NCI-H748 (cell line): ENCODE measurements at regions not wholly inside any gene's neighbourhood (a gene's known extent, or its start where the extent isn't known, plus 50 kb on each side); places are given as distances from the start of the nearest gene placed in this dataset.
A peak's percentile ranks its signal among the peaks of the same experiment; 100 is the strongest.
"Not testable (repeated sequence)": the region's sequence is repeated elsewhere in the genome, so short reads cannot be mapped to it uniquely, and the experiment has no call there.

Source experiments
- DNase-seq: peaks from one replicate; lab custom pipeline; 2025; ENCODE audit not compliant: unreplicated experiment; lab: John Stamatoyannopoulos, UW

GRCh38 chr2:51304311-51304710 is 272.4 kb upstream of the NRXN1 start:
- DNase-seq = no peak

- DNase-seq = no peak
Observed at GRCh38 chr2:51301381-51301780, 269.4 kb upstream of the NRXN1 start.

GRCh38 chr2:51299370-51299769 is 267.4 kb upstream of the NRXN1 start:
- no peak for DNase-seq

- DNase-seq = no peak
Observed at GRCh38 chr2:51297488-51297887, 265.6 kb upstream of the NRXN1 start.

DNA sequence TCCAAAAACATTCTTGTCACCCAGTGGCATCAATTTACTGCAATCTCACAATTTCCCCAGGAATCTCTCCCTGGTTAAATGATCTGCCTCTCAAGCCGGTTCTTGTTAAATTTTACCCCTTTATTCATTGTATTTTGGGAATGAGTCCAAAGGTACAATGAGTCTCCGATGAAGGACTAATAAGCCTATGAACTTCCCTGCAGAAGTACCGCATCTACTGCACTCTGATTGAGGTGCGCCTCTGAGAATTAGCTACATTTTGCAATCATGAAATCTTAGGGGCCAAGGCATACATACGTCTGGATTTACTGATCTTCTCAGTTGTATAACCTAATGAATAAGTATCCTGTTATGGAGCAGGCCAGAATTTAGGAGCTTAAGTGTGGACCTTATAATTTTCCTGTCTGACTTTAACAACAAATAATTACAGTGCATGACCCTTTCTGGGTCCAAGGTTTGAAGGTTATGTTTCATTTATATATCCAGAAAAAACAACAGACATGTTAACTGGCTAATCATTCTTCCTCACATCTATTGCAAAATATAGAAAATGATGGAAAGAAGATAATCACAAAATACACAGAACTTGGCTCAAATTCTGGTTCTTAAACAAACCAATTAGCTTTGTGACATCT is 261.8 kb upstream of the NRXN1 start:
- DNase-seq = no peak

DNA sequence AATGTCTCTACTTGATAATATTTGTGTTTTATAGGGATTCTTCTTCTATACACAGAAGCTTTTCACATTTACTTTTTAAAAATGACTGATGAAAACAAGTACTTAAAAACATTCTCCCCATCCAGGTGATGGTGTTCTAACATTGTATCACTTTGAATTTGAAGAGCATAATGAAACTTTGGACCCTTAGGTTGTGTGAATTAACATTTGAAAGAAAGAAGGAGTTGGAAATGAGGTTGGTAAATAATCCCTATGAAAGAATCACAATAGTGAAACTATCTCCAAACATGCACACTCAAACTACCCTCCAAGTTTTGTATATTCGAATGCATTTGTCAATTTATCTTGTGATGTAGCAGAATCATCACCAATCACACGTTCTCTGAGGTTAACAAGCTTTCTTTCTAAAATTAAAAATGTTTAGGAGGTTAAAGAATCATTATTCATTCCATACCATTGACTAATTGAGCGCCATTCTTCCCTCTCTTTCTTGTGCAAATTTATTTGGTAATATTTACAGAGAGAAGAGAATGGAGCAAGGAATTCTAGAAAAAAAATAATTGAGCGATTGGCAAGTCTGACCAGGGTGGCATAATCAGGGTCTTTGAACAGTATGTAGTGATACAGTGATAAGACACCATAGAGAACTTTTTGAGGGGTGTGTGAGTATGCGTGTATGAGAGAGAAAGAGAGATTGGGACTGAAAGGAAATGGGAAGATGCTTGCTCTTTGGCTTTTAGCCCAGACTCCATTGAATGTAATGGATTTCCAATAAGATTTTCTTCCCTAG is 260.0 kb upstream of the NRXN1 start:
- no peak for DNase-seq

- DNase-seq = no peak
Observed at GRCh38 chr2:51290725-51291124, 258.8 kb upstream of the NRXN1 start.

DNA sequence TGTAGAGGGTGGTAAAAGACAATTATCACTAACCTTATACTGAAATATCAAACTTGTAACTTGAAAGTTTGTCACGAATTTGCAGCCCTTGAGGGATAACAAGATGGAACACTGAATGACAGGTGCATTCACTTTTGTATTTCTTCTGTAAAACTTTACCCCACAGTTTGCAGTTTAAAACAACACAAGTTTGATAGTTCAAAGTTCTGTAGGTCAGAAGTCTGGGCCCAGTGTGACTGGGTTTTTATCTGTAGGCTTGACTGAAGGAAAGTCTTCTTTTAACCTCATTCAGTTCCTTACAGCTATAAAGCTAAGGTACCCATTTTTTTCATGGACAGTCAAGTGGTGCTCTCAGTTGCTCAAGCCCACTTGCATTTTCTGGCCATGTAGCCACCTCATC is 257.1 kb upstream of the NRXN1 start:
- DNase-seq = no peak

DNA sequence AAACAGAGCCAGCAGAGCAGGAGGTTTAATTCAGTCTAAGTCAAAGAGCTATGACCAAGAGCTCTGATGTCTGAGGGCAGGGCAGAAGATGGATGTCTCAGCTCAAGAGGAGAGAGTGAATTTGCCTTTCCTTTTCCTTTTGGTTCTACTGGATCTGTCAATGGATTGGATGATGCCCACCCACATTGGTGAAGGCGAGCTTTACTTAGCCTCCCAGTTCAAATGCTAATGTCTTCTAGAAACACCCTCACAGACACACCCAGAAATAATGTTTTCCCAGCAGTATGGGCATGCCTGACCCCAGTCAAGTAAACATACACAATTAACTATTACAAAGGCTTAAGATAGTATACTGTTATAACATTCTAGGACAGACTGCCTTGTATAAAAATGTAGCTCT is 236.3 kb upstream of the NRXN1 start:
- DNase-seq = no peak

- DNase-seq = no peak
Observed at GRCh38 chr2:51265539-51265938, 233.6 kb upstream of the NRXN1 start.

DNA sequence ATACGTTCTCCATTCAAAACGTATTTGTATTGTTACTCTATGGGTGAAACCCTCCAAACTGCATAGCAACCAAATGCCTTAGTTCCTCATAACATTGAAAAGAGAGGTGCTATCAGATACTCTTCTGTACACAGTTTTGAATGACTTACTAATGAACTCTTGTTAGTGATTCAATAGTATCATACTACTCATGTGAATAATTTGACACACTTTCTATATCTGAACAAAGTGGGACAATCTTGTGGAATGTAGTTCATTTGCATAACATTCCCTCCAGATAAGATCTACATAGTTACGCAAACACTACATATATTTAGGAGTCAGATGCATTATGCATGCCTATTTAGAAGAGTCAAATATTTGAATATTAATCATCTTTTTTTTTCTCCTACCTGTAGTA is 232.0 kb upstream of the NRXN1 start:
- peak; percentile 93 for DNase-seq

DNA sequence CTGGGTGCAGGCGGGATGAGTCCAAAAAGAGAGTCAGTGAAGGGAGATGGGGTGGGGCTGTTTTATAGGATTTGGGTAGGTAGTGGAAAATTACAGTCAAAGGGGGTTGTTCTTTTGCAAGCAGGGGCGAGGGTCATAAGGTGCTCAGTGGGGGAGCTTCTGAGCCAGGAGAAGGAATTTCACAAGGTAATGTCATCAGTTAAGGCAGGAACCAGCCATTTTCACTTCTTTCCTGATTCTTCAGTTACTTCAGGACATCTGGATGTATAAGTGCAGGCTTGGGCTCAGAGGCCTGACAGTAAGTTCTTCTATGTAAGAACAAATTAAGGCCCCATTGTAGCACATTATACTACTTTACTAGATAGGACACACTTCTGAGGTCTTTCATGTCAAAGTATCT is 231.2 kb upstream of the NRXN1 start:
- not testable (repeated sequence) for DNase-seq

GRCh38 chr2:51258301-51258700 is 226.4 kb upstream of the NRXN1 start:
- DNase-seq = no peak

- DNase-seq = no peak
Observed at GRCh38 chr2:51256736-51257135, 224.8 kb upstream of the NRXN1 start.

DNA sequence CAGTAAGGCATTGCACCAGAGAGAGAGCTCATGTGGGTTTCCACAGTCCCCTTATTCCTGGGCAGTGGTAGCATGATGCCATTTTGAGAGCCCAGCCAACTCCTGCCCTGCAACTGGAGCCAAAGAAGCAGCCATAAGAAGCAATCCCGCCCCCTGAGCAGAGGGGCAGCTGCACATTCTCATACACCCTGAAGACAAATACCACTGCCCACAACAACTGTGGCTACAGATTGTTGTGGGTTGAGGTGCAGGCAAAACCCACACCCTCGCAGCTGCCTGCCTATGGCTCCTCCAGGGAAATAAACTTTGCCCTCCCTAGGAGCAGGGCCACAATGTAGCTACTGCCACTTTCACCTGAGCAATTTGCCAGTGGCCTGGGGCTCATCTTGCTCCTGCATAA is 219.4 kb upstream of the NRXN1 start:
- no peak for DNase-seq

GRCh38 chr2:51247252-51247805 is 215.4 kb upstream of the NRXN1 start:
- no peak for DNase-seq

DNA sequence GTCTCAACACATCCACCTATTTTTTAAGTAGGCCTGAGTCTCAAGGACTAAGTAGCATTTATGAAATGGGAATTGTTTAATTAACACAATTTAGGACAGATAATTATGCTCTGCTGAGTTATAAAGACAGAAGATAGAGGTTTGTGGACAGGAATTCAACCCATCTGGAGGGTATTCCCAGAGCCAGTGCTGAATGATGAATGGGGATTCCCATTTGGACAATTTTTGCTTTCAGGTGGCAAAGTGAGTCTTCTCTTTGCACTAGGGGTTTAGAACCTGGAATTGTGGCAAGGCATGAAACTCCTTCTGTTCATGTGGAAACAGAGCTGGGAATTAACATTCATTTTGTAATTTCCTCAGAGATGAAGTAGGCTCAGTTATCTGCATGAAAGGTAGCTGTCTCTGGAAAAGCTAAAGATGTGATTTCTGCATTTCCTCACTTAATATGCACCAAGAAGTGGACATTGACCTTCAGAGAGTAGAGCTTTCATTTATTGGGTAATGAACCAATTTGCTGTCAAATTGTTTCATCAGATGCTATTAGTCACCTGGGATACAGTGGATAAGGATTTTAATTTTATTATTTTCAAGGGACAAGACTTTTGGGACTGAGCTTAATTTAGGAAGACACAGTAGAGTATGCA is 212.1 kb upstream of the NRXN1 start:
- no peak for DNase-seq

DNA sequence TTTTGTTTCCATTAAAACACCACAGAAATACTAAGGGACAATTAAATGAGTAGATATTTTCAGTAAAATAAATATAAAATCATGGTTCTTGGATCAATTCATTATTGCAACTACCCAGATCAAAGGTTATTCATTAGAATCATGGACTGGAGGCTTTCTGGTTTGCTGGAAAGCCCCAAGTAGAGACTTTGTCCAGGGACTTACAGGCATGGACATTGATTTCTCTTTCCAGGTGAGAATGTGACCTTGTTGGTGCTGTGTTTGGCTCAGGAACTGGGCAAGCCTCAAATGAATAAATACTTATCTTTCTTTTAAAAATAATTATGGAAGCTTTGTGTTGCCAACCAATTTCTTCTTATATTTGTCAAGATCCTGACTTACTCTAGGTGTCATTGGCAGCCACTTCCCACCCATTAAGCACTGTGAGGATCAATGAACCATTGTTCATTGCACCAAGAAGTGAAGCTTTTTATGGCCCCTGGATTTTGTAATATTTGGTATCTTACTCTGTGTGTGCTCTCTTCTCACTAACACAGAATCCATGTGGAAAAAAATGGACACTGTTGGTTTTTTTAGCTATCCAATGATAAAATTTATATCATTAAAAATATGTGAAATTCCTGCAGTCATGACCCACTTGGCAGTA is 205.8 kb upstream of the NRXN1 start:
- DNase-seq = no peak

DNA sequence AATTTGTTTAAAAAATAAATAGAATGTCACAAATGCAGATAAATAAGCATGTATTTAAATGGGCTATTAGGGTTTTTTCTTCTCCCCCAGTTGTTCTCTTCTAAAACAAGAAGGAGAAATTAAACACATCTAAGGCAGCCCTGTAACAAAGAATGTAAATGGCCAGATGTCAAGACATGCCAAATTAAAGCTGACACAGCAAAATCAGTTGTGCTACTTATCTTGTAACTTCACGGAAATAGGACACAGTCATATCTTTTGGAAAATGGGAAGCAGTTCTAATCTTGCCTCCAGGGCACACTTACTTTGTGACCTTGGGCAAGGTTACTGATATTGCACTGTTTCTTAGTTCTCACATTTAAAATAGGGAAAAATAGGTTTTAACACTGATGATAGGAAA is 200.1 kb upstream of the NRXN1 start:
- DNase-seq = no peak

DNA sequence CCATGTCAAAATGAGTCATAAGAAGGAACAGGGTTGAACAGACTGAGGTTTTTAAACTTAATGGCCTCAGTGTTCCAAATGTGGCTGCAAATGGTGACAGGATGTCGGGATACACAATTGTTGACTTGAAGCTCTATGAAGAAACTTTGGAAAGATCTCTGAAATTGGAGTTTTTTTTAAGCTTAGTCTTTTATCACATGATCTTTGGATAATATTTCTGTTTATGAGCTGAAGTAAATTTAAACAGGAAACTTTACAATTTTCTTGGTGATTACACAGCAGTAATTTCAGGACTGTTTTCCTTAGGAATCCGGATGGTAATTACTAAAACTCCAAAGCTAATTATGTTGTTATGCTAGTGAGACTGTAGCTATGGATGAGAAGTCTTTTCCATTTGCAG is 199.1 kb upstream of the NRXN1 start:
- DNase-seq = no peak

- DNase-seq = no peak
Observed at GRCh38 chr2:51225377-51225776, 193.4 kb upstream of the NRXN1 start.

DNA sequence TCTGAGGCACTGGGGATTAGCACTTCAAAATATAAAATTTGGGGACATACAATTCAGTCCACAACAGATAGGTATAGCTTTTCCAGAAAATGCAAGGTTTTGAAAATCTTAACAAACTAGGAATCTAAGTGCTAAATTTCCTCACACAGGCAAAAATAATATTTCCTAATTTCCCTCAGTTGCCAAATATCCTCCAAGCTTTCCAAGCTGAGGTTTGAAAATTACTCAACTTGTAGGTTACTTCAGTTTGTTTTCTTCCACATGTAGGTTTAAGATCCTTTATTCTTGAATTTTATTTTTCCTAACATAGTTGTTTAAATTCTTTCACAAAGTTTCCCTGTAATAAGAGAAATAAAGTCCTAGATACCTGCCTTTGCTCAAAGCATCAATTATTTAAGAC is 192.9 kb upstream of the NRXN1 start:
- DNase-seq = no peak
